Activated CD4-positive, CD25-positive, alpha-beta regulatory T cell treated with anti-CD3 and anti-CD28 coated beads, Interleukin-2, amount 50 U/mL, for 24 hours (primary cell): ENCODE measurements at regions not wholly inside any gene's neighbourhood (a gene's known extent, or its start where the extent isn't known, plus 50 kb on each side); places are given as distances from the start of the nearest gene placed in this dataset.

Experiments used
- ATAC-seq, 2 donors: fragments of 150-1000 bp; cut with Tn5 transposase; one replicate each; pipeline ENCODE4 v1.10.0; 2021; ENCODE audit warnings: mild to moderate bottlenecking in 1 of 2, moderate library complexity in 1 of 2

DNA sequence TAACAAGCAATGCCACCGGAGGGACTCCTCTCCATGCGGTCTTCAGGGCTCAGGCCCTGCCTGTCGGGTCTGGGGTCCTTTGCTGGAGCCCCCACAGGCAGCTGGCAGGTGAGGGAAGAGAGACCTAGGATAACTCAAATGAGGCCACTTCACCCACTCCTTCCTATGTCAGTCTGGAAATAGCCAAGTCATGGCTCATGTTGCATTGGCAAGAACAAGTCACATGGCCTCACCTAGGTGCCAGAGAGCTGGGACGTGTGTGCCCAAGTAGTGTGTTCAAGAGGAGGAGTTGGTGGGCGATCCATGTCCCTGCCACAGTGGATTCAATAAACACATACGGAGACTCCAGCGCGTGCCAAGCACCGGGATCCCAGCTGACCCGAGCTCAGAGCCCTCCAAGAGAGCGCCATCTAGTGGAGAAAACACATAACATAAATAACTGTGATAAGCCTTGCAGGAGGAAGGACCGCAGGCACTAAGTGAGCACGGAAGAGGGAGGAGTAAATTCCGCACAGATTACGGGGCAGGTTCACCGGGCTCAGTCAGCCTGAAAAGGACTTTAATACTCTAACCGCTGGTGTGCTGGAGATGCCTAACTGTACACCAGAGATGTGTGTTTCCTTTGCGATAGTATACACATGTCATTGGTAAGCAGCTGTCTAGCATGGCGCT is 580.8 kb downstream of the CCDC171 start:
- ATAC-seq = peak in 1 of 2 donors; percentile 30

DNA sequence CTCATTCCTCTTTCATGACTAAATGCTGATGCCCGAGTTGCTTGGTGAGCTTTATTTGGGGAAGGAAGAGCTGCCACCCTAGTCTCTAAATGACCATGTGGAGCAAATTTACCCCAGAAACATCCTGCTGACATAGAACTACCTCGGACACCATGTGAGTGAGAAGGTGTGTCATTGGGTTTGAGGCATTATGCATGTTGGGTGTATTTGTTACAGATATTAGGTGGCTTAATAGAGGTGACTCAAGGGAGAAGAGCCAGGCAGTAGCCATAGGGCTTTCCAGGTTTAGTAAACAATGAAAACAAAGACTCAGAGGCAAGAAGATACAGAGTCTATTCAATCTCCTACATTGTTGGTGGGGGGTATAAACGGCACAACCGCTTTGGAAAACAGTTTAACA is 581.5 kb downstream of the CCDC171 start:
- no peak for ATAC-seq

DNA sequence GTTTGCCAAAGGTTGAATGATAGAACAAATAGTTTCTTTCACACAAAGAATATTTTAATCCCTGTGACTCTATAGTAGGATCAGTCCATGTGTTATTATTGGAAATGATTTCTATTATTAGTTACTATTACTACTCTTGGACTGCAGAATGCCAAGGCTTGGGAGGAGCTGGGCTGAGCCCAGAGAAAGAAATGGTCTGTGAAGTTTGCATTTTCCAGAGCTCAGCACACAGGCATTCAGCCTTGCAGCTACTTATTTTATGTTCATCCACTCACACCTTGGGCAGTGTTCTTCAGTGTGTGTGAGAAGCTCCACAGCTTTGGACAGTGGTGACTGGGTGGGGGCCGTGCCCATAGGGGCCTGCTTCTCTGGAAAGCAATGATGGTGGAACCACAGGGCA is 583.1 kb downstream of the CCDC171 start:
- ATAC-seq = no peak

DNA sequence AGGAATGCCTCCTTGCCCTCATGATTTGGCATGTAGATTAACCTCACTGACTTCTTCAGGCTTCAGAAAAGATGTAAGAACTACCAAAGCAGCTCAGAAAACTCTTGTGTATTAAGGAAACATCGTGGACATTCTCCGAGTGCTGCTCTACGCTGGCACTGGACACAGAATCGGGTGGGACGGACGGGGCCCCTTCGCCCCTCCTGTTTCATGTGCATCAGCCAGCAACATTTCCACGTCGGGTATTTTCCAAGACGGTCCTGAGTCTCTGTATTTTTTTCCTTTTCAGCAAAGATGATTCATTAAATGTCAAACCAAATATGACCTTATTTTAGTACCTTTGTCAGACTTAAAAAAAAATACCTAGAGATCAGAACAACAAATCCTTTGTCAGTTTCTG is 583.6 kb downstream of the CCDC171 start:
- ATAC-seq = no peak

DNA sequence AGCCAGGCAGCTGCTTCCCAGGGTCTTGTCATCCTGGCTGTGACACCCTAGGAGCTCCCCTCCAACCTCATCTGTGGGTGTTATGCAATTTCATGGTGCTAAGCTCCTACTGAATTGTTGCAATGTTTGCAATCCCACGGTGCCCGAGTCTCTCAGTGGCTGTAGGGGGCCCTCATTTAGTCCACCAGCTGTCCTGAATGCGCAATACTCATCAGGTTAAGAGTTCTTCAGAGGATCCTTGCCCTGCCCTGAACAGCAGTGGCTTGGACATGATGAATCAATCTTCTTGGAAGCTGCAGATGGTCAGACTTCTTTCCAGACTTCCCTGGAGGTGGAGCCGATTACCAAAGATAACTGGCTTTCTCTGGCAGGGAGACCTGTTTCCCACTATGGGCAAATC is 584.1 kb downstream of the CCDC171 start:
- ATAC-seq = no peak

DNA sequence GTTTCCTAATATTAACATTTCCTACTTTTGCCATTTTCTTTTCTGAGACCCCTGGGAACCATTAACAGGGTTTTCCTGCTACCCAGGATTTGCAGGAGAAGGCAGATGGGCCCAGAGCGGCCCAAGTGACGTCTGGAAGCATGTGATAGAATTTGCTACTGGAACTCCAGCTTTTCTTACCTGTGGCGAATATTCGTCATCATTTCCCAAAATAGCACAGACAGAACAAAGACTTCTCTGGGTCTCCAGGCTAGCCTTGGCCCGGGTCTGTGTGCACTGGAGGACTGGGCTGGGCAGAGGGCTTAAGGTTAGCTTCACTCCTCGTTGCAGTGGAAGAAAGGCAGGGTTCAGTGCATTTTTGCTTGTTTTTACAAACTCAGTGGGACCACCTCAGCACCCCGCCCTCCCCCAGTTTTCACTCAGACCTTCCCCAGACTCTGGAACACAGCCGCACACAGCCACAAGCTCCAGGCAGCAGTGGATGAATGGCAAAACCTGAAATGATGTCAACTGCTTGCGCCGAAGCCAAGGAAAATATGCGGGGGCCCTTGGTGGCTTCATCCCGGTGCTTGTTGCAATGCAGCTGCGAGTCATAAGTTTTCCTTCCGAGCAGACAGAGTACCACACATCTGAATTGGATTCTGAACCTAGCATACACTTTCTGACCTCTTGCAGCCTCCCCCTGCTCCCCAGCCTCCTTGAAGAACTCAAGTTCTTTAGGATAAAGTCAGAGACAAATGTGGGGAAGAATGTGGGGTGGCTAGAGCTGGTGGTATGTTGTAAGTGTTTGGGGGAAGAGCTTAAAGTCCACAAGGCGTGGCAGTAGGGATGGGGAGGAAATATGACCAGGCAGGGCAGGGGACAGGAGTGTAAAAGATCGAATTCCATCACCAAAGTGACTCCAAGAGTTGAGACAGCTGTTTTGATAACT is 586.0 kb downstream of the CCDC171 start:
- ATAC-seq = no peak

DNA sequence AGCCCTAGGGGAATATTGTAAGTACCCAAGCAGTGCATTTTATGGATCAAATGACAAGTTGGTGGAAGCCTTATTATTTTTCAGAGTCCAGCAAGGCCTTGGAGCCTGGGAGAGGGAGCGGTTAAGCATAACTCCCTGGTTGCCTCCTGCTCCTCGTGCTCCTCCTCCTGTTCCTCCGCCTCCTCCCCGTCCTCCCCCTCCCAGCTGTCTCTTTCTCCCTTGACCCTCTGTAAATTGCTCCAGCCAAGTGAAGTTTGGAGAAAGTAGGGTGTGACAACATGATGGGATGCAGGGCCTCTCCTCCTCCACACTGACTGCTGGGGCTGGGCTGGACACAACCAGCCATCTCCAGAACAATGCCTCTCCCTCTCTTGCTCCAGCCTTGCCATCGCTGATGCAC is 586.9 kb downstream of the CCDC171 start:
- ATAC-seq = no peak

DNA sequence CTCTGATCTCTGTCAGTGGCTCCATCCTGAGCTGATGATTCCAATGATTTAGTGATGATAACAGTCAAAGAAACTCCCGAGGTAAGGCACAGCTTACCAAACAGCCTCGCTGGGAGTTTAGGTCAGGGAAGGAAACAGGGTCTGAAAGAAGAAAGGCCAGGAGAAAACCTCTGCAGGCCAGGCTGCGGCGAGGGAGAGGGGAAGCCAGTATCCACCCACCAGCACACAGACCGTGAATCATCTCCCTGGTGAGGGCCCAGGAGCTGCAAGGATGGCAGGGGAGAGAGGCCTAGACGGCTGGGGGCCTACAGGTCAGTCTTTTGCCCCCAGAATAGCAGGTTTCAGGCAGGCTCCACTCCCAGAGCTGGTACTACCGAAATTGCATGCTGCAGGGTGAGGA is 590.5 kb downstream of the CCDC171 start:
- no peak for ATAC-seq

DNA sequence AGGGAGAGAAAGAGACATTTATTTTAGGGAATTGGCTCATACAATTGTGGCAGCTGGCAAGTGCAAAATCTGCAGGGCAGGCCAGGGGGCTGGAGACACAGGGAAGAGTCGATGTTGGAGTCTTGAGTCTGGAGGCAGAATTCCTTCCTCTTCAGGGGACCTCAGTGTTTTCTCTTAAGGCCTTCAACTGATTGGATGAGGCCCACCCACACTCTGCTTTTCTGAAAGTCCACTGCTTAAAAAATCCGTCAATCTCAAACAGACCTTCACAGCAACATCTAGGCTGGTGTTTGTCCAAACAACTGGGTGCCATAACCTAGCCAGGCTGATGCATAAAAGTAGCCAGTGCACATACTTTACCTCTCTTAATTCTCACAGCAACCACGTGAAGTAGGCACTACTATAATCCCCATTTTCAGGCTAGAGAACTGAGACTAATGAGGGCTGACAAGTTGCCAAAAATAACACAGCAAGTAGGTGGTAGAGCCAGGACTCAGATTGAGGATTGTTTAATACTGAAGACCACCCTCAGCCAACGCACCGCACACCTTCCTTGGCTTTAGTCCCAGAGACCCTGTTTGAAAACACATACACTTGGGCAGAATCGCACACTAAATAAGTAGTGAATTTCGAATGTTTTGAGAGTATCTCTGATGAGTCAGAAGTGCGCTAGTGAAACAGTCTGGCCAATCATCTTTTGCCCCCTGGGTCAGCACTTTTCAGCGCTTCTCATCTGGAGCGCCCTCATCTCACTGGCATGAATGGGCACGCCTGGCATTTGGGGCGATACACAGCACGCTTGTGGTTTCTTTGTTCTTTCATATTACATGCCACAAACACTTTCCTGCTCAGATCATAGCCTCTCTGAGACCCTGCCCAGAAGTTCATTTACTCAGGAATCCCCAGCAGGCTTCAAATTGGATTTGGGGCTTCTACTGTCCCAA is 591.4 kb downstream of the CCDC171 start:
- no peak for ATAC-seq

DNA sequence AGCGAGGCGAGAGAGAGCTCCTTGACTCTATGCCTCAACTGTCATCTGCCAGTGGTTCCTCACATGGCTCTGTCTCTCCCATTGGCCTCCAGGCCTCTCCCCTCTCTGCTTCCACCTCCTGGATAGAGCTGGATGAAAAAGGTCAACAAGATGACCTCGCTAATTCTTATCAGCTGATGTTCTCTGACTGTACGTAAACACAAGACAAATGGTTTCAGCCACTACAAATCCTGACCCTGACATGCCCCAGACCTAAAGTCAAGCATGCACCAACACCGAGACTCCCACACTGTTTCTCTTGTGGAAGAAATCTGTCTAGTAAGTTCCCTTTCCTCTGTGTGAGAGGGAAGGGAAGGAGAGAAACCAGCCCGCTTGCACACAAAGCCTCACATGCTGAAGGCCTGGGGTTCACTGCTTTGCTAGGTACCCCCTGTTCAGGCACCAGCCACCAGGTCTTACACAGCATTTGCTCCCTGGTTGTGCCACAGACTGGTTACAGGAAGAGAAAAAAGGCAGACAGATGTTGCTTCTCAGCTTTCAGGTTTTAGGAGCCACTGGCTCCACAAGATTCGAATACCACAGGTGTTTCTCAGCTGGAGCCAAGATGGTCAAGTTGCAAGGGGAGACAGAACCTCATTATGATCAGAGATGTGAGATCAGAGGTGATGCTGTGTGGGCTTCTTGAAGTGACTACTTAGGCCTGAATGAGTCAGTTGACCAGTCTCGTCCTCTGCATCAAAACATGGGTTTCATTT is 592.5 kb downstream of the CCDC171 start:
- ATAC-seq = no peak

DNA sequence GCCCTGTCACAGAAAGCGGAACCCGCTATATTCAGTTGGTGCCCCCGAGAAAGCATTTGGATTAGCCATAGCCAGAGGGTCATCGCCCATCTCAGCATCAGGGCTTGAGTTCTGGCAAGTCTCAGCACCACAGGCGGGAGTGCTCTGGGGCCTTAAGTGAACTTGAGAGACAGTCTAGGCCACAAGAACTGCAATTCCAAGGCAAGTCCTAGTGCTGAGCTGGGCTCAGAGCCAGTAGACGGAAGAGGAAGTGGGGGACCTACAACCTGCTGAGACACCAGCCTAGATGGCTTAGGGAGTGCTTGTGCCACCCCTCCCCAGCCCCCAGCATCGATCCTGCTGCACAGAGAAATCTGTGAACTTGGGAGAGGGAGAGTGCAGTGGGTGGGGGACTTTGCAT is 594.9 kb downstream of the CCDC171 start:
- ATAC-seq = no peak

DNA sequence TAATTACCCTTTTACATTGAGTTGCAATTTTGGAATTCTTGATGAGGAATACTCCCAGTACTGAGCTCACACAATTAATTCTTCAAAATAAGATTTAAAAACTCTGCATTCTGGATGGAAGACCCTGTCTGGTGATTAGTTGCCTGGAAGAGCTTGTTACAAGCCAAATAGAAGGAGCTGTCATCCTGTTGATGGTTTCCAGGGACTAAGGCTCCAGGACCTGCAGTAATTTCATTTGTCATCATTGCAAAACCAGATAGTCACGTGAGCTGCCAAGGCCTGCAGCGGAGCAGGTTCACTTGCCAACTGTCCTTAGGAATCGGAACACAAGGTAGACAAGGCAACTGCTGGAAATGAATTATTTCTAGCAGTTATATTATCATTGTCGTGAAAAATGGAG is 597.7 kb downstream of the CCDC171 start:
- ATAC-seq = no peak

DNA sequence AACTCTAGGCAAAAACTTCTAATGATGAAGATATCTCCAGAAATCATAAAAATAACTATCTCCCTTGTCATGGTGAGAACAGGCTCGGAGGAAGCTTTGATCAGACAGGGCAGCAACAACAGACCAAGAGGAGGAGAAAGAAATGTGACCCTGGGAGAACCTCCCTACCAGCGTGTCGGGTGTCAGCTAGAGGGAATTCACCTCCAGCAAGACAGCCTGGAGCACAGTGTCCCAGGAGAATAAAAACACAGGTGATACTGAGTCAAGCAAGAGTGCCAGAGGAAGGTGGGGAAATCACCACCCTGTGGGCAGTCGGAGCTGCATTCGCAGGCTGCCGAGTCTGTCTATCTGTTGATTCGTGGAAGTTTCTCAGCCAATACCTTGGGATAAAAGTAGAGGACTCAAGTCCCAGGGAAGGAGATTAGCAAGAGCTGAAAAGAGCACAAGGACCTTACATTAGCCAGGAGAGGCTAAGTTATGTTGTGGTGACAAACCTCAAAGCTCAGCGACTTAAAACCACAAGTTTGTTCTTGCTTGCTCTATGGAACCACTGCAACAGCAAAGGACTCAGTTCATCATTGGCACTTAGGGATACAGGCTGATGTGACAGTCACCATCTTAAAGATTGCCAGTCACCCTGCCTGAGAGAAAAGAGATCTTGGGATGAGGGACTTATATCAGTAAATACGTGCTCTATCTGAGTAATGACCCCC is 598.3 kb downstream of the CCDC171 start:
- ATAC-seq = no peak

DNA sequence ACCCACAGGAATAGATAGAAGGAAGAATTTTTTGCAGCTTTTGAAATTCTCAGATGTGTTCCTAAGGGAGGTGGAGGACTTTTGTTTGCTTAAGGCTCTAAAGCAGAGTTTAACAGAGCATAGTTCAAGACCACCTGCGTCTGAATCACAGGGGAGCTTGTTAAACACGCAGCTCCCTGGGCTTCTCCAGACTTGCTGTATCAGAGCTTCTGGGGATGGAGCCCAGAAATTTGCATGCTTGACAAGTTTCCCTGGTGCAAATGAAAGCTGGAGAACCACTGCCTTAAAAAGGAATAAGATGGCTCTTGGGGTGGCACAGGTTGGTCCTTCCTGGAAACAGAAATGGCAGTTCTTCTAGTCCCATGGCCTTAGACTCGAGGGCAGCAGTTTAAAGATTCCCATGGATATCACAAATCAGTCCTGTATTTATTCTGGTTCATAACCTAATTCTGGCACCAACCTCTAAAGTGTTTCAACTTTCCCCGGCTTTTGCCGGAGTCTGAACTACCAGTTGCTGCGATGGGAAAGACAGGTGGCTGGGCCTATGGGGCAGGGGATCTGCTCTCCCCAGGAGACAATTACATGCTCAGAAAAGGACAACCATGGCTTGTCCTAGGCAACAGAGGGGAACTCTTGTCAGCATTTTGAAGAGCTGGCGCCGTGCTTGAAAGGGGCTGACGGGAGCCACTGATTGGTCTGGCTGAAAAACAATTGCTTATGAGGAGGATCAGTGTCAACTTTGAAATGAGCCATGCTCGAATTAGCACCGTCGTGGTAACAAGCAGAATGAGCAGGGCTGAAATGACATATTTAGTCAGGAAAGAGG is 599.6 kb downstream of the CCDC171 start:
- no peak for ATAC-seq

DNA sequence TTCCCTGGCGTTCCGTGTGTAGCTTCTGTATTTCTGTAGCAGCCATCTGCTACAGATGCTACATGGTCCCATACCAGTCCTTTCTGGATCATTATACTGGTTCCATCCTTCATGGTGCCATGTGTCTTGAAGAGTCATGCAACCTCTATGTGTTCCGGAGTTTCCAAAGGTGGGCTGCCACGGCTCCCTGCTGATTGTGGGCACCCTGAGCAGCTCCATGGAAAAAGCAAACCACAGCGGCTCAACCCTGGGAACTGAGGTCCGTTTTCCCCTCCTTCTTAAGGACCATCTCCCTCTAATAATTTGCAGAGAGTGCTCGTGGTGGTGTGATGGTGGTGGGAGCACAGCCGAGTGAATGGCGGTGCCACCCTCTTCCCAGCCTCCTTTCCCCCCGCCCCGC is 600.4 kb downstream of the CCDC171 start:
- no peak for ATAC-seq

DNA sequence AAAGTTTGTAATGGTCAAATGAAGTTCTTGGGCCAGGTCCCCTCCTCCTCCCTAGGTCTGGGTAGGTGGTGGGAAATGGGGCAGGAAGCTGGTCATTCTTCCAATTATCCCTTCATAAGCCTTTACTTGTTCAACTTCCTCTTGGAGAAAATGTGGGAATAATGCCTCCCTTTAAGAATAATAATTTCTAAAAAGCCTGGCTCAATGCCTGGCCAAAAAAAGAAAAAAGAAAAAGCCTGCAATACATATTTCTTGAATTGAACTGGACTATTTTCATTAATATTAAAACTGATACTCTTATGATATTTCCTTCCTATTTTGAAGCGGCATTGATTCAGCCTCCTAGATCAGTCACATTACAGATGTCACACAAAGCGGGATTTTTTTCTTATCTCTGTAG is 600.9 kb downstream of the CCDC171 start:
- no peak for ATAC-seq

DNA sequence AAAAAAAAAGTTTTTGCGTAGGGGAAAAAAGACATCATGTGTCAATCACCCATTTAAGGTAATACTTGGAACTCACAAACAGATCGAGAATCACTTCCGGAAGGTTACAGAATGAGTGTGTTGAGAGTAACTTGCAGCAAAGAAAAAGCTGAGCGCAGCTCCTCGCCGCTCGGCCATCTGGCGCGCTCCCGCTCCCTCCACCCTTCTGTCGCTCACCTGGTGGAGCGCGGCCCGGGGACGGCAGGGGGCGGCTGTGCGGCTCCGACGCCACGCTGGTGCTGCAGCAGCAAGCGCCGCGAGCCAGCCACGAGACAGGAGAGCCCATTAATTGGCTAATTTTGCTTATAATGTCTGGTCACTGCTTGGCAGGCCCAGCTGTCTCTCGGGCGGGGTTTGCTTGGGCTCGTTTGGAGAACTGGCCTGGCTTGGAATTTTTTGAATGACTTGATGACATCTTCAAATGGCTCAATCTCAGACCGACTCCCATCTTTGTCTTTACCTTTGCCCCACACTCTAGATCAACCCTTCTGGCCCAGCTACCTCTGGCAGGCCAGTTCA is 601.8 kb downstream of the CCDC171 start:
- ATAC-seq = peak; percentile 82 to 89

DNA sequence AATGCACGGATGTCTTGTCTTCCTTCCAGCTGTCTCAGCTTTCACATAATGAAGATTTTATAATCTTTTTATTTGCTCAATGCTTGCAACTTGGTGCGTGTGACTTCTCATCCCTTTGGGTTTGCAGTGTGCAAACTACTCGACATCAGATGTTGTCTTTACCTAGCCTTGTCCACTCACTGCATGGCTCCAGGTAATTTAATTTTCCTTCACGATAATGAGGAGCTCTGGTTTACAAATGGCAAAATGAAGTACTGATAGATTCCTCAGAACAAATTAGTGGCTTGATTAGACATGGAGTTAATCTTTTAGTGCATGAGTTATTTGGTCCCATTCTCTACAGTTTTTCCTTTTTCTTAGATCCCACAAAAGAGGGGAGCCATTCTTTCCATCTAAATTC is 603.0 kb downstream of the CCDC171 start:
- no peak for ATAC-seq

DNA sequence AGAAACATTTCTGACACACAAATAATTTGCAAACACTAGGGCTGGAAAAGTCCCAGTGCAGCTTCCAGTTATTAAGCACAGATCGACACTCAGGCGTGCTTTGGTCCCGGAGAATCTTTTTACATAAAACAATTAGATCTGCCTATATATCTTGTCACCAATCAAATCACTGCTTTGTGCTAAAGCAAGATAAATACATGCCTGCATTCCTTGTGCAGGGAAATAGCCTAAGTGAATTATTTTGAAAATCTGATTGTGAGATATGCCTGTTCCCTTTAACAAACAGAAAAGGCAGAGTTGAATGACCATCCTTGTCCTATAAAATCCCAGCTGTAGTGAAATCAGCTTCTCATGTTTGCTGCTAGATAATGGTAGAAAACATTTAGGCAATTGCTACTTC is 604.4 kb downstream of the CCDC171 start:
- ATAC-seq = no peak

DNA sequence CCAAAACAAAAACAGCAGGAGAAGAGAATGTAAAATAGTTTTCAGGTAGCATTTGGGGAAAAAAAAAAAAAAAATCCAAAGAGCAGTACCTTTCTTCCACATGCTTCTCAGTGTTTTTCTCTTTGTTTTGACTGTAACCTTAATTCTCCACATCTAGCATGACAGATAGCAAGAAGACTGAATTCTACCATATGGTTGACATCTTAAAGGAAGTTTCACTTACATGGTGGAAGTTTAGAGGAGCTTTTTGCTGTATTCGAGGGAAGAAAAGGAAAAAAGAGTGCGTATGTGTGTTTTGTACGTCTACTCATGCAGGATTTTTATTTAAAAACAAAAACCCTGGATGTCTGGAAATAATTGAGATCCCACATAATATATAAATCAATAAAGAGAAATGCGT is 604.8 kb downstream of the CCDC171 start:
- ATAC-seq = no peak
